ENCODE measurements at regions not wholly inside any gene's neighbourhood (a gene's known extent, or its start where the extent isn't known, plus 50 kb on each side); places are given as distances from the start of the nearest gene placed in this dataset.
A peak's percentile ranks its signal among the peaks of the same experiment; 100 is the strongest.
"Not testable (repeated sequence)": the region's sequence is repeated elsewhere in the genome, so short reads cannot be mapped to it uniquely, and the experiment has no call there.

DNA sequence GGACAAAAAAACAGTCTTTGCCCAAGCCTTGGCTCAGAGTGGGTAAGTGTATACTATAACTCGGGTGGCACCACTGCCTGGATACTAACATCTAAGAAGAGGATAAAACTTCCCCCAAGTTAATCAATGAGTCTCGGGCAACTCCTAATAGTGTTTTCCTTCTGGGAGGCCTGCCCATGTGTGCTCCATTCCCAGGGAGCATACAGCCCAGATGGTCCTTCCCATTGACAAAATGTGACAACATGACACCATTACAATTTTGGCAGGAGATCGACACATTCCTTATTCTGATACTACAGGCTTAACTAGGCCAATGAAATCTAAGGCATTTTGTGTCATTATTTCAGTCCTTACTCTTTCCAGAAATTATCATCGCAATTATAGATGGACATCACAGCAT, 52.7 kb upstream of the CRIM1 start:
- no peak for DNase-seq
- H3K9me3 Mint-ChIP-seq = peaks cover 3% of the 10 kb centered on the region
- H3K36me3 Mint-ChIP-seq (ENCODE audit: insufficient read depth) = no peaks in the 10 kb centered on the region
- H3K4me3 Mint-ChIP-seq = no peak overlapping the region
- no peaks in the 10 kb centered on the region for H3K27me3 Mint-ChIP-seq (ENCODE audit: low read depth)
- ATAC-seq = no peak
- no peaks in the 10 kb centered on the region for H3K4me1 Mint-ChIP-seq (ENCODE audit: low read depth)

DNA sequence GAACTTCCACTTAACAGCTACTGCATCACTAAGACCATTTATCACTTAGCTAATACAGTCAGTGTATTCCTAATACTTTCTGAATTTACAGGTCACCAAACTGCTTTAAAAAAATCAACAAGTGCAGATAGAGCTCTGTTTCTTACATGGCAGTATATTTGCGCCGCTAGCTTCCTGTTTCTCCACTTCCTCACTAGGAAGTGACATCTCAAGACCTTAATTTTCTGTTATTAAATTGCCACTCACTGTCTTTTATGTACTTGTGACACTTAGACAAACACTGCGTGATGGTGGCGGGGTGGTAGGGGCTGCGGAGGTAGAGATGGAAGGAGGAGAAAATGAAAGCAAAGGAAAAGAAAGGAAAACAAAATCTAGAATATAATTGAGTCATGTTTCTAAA, 53.7 kb upstream of the CRIM1 start:
- peaks cover 3% of the 10 kb centered on the region for H3K9me3 Mint-ChIP-seq
- H3K27me3 Mint-ChIP-seq (ENCODE audit: low read depth) = no peaks in the 10 kb centered on the region
- no peak overlapping the region for H3K4me3 Mint-ChIP-seq
- H3K36me3 Mint-ChIP-seq (ENCODE audit: insufficient read depth) = no peaks in the 10 kb centered on the region
- H3K4me1 Mint-ChIP-seq (ENCODE audit: low read depth) = no peaks in the 10 kb centered on the region
- DNase-seq (no peak), ATAC-seq (no peak)

DNA sequence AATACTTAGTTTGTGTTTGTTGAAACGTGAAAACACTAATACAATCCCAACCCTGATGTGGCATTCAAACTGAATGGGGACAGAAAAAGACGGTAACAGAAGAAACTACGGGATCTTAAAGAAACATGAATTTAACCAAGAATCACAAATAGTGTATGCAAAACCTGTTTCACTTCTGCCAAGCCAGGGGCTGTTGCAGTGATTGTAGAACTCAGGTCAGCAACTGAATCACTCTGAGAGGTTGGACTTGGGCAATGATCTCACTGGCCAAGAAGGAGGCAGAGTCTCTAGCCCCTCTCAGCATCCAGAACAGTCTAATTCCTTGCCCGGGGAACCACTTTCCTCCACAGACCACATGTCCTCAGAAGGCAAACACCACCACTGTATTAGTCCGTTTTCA, 54.9 kb upstream of the CRIM1 start:
- Mint-ChIP-seq H3K4me1 (ENCODE audit: low read depth) (no peaks in the 10 kb centered on the region), H3K4me3 (no peak overlapping the region), H3K27me3 (ENCODE audit: low read depth) (no peaks in the 10 kb centered on the region), H3K9me3 (peaks cover 3% of the 10 kb centered on the region), H3K36me3 (ENCODE audit: insufficient read depth) (no peaks in the 10 kb centered on the region)
- no peak for DNase-seq
- no peak for ATAC-seq

DNA sequence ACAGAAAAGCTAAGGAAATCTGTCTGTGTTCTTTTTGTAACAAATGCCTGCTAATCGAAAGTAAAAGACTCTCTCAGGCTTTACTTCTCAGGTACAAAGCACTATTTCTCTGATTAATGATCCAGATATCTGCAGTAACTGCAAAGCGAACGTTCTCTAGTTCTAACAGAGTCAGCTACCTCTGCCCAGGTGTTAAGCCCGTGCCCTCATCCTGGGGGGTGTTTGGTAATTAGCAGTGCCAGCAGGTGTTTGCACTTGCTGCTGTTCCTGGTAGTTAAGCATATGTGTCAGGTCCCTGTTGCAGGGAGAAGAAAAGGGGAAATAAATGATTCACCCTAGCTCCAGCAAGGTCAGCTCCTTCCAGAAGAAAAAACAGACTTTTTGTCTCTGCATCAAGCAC, 58.8 kb upstream of the CRIM1 start:
- Mint-ChIP-seq H3K9me3 (no peaks in the 10 kb centered on the region), H3K27me3 (ENCODE audit: low read depth) (no peaks in the 10 kb centered on the region), H3K4me1 (ENCODE audit: low read depth) (peaks cover 5% of the 10 kb centered on the region), H3K36me3 (ENCODE audit: insufficient read depth) (no peaks in the 10 kb centered on the region), H3K4me3 (no peak overlapping the region)
- DNase-seq = no peak
- ATAC-seq = no peak

DNA sequence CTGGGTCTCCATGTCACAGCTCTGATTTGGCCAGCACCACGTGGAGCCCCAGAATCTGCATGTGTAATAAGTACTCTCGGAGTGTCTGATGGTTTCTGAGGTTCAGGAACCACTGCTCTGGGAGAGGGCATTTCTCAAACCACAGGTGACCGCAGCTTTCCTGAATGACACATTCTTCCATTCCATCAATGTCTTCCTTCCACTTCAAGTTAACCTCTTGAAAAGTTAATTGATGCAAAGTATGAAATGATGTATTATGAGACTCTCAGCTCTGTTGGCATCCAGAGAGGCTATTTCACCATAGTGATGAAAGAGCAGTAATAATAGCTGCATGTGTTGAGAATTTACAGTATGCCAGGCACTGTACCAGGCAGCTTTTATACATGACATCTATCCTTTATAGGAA, 61.3 kb upstream of the CRIM1 start:
- no peaks in the 10 kb centered on the region for H3K36me3 Mint-ChIP-seq (ENCODE audit: insufficient read depth)
- H3K4me1 Mint-ChIP-seq (ENCODE audit: low read depth) = peaks cover 5% of the 10 kb centered on the region
- DNase-seq (no peak), ATAC-seq (peak in 1 of 2 donors; percentile 66)
- H3K4me3 Mint-ChIP-seq = no peak overlapping the region
- H3K27me3 Mint-ChIP-seq (ENCODE audit: low read depth) = no peaks in the 10 kb centered on the region
- no peaks in the 10 kb centered on the region for H3K9me3 Mint-ChIP-seq

DNA sequence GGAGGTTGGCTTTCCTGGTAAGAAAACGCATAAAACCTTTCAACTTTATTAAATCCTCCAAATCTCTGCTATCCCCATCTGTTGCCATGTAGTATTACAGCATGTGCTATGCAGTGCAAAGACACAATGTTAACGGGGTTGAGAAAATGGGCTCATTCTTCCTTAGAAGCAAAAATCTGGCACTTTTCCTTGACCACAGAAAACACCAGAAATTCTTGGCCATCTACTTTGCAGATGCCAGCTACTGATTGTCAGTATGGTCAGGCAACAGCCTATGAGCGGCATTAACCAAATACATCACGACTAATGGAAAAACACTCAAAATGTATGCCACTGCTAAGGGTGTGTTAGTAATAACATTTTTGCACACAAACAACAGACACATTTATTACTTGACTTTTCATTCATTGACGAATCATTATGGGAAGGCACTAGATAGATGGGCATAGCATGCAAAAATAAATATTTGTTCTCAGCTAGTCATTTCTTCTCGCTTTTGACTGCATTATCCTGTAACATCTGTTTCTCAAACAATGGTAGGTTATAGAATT, 65.2 kb upstream of the CRIM1 start:
- Mint-ChIP-seq H3K36me3 (ENCODE audit: insufficient read depth) (no peaks in the 10 kb centered on the region), H3K4me1 (ENCODE audit: low read depth) (peaks cover 19% of the 10 kb centered on the region), H3K27me3 (ENCODE audit: low read depth) (no peaks in the 10 kb centered on the region), H3K4me3 (no peak overlapping the region), H3K9me3 (no peaks in the 10 kb centered on the region)
- DNase-seq = no peak
- ATAC-seq = no peak

DNA sequence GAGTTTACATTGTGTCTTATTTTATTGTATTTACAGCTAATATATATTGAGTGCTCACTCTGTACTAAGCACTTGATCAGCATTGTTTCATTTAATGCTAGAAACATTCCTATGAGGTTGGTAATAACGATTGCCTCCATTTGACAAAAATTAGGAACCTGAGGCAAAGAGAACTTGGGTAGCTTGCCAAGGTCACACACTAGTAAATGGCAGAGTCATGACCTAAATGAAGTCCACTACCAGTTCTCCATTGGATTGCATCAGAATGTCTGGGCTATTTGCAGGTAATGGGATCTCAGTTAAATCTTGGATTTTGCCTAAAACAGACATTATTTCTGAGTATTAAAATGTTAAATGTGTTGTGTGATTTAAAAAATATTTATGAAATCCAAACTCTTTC, 65.8 kb upstream of the CRIM1 start:
- no peaks in the 10 kb centered on the region for H3K9me3 Mint-ChIP-seq
- no peaks in the 10 kb centered on the region for H3K27me3 Mint-ChIP-seq (ENCODE audit: low read depth)
- H3K36me3 Mint-ChIP-seq (ENCODE audit: insufficient read depth) = no peaks in the 10 kb centered on the region
- no peak overlapping the region for H3K4me3 Mint-ChIP-seq
- ATAC-seq (no peak), DNase-seq (no peak)
- peaks cover 19% of the 10 kb centered on the region for H3K4me1 Mint-ChIP-seq (ENCODE audit: low read depth)

DNA sequence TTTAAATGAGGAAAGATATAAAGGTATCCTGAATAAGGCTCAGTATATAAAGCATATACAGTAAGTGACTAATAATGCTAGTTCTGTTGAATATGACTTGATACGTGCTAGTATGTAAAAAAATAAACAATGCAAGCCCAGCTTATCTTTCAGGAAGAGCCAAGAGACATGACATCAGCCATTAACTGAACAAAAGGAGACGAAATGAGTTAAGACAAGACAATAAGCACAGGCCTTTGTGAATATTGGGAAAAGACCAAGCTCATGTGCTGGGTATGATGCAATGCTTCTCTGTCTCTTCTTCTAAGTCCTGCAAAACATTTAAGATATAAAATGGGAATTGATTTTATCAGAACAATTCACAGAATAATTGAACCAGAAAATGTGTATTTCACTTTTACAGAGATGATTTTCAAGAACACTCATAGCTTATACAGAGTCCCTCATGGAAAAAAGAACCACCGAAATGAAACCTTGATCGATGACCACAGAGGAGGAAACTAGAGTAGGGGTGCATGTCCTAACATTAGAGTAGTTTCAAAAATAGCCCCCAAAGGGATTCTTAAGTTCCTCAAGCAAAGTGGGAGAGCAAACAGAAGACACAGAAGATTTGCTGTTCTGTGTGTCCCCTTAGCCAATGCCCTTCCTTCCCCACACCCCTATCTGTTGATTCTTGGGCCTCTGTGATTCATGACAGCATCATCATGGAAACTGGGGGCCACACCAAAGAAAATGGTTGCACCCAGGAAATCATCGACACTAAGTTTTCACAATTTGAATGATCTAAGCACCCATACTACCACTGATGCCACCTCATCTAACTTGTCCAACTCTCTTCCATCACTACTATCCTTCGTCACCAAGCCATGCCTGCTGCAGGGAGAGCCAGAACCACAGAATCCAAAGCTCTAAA, 68.0 kb upstream of the CRIM1 start:
- peaks cover 13% of the 10 kb centered on the region for H3K4me1 Mint-ChIP-seq (ENCODE audit: low read depth)
- peaks cover 8% of the 10 kb centered on the region for H3K9me3 Mint-ChIP-seq
- no peaks in the 10 kb centered on the region for H3K36me3 Mint-ChIP-seq (ENCODE audit: insufficient read depth)
- H3K4me3 Mint-ChIP-seq = no peak overlapping the region
- ATAC-seq (peak; percentile 82 to 89), DNase-seq (no peak)
- no peaks in the 10 kb centered on the region for H3K27me3 Mint-ChIP-seq (ENCODE audit: low read depth)

DNA sequence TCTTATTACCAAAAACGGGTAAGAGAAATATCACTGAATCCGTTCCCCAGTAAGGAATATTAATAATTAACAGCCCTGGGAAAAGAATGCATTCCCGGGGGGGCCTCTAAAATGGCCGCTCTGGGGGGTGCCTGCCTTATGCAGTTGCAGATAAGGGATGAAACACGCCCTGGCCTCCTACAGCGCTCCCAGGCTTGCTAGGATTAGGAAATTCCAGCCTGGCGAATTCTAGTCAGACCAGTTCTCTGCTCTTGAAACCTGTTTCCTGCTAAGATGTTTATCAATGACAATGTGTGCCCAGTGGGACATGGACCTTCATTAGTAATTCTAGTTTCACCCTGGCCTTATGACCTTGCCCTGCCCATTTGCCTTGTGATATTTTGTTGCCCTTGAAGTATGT, 76.1 kb upstream of the CRIM1 start:
- H3K36me3 Mint-ChIP-seq (ENCODE audit: insufficient read depth); ATAC-seq; H3K27me3 Mint-ChIP-seq (ENCODE audit: low read depth); H3K4me1 Mint-ChIP-seq (ENCODE audit: low read depth); H3K4me3 Mint-ChIP-seq; DNase-seq: not testable (repeated sequence)
- peaks cover 22% of the 10 kb centered on the region for H3K9me3 Mint-ChIP-seq

DNA sequence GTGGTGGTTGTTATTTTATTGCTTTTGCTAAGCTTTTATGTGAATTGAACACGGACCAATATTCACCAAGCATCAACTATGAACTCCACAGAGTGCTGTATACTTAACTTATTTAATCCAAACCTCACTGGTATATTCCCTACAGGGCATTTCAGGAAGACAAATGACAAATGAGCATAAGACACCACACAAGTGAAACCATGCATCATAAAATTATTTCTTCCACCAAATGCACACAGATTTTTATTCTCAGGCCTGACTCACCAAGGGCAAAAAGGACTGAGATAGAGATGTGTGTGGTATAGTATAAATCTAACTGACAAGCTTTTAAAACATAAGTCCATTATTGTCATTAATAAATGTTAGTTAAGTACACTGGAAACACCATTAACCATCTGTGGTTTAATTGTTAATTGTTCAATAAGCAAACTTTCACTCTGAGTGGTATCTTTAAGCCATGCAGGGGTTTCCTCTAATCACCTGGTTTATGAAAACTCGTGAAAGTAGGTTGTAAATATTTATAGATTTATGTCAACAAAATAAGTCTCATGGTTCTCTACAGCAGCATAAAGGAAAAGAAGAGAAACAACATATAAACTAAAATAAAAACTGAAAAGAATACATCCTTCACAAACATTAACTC, 77.6 kb upstream of the CRIM1 start:
- Mint-ChIP-seq H3K27me3 (ENCODE audit: low read depth) (no peaks in the 10 kb centered on the region), H3K4me3 (no peak overlapping the region), H3K36me3 (ENCODE audit: insufficient read depth) (peaks cover 3% of the 10 kb centered on the region), H3K9me3 (peaks cover 16% of the 10 kb centered on the region), H3K4me1 (ENCODE audit: low read depth) (peaks cover 2% of the 10 kb centered on the region)
- no peak for DNase-seq
- peak; percentile 22 to 29 for ATAC-seq

DNA sequence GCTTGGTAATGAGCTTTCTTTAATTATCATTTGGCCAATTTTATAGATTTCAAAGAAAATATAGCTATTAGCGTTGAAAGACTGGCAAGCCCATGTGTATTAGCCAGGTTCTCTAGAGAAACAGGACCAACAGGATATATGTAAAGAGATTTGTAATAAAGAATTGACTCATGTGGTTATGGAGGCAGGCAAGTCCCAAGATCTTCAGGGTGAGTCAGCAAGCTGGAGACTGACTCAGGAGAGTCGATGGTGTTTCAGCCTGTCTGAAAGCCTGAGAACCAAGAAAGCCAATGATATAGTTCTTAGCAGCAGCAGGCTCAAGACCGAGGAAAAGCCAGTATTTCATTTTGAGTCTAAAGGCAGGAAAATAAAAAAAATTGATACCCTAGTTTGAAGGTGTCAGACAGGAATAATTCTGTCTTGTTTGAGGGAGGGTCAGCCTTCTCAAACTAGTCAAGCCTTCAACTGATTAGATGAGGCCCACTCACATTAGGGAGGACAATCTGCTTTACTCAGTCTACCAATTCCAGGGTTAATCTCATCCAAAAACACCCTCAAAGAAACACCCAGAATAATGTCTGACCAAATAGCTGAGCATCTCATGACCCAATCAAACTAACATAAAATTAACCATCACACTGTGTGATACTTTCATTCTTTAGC, 78.3 kb upstream of the CRIM1 start:
- Mint-ChIP-seq H3K4me1 (ENCODE audit: low read depth) (peaks cover 2% of the 10 kb centered on the region), H3K4me3 (no peak overlapping the region), H3K36me3 (ENCODE audit: insufficient read depth) (peaks cover 3% of the 10 kb centered on the region), H3K27me3 (ENCODE audit: low read depth) (no peaks in the 10 kb centered on the region), H3K9me3 (peaks cover 15% of the 10 kb centered on the region)
- DNase-seq (no peak), ATAC-seq (peak; percentile 96 to 98)

DNA sequence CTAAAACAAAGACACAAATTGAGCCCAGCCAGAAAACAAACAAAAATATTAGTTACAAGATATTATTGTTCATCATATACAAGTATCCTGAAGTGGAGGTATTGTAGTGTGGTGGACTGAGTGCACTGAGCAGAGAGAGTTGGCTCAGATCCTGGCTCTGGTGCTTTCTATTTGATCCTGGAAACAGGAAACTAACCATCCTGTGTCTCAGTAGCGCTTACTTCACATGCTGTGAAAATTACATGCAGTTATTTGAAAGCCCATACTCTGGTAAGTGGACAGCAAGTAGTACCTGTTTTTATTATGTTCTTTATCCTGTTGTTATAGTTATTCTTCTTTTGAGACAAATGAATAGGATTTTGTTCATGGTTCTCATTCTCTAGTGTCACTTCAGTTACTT, 84.3 kb upstream of the CRIM1 start:
- Mint-ChIP-seq H3K27me3 (ENCODE audit: low read depth) (peaks cover 1% of the 10 kb centered on the region), H3K4me3 (no peak overlapping the region), H3K4me1 (ENCODE audit: low read depth) (peaks cover 10% of the 10 kb centered on the region), H3K9me3 (peaks cover 13% of the 10 kb centered on the region), H3K36me3 (ENCODE audit: insufficient read depth) (no peaks in the 10 kb centered on the region)
- DNase-seq = no peak
- no peak for ATAC-seq

DNA sequence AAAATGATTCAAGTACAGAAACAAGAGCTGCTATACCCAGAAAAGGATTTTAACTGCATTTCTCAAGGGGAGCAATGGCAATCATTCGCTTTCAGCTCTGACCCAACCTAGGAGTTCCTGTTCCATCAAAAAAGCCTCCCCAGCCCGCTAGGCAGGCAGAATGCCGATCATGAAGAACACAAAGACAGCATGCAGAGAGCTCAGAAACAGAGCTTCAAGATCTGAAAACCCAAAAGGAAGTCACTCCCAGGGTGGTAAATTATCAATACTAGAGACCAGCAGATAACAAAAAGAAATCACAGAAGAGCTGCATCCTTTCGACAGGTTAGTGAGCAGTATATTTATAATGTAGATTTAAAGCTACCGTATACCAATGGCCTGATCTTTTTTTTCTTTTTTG, 84.8 kb upstream of the CRIM1 start:
- ATAC-seq = no peak
- no peaks in the 10 kb centered on the region for H3K36me3 Mint-ChIP-seq (ENCODE audit: insufficient read depth)
- no peak for DNase-seq
- peaks cover 10% of the 10 kb centered on the region for H3K4me1 Mint-ChIP-seq (ENCODE audit: low read depth)
- peaks cover 14% of the 10 kb centered on the region for H3K9me3 Mint-ChIP-seq
- no peak overlapping the region for H3K4me3 Mint-ChIP-seq
- peaks cover 1% of the 10 kb centered on the region for H3K27me3 Mint-ChIP-seq (ENCODE audit: low read depth)

DNA sequence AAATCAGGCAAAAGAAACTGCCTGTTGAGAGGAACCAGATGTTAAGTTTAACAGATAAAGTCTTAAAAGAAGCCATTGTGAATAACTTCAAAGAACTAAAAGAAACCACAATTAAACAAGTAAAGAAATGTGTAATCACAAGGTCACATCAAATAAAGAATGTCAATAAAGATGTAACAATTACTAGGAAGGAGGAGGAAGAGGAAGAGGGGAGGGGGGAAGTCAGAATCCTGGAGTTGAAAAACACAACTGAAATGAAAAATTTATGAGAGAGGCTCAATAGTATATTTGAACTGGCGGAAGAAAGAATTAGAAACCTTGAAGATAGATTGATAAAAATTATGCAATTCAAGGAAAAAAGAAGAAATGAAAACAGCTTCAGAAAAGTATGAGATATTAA, 88.4 kb upstream of the CRIM1 start:
- peaks cover 16% of the 10 kb centered on the region for H3K9me3 Mint-ChIP-seq
- no peaks in the 10 kb centered on the region for H3K36me3 Mint-ChIP-seq (ENCODE audit: insufficient read depth)
- DNase-seq (no peak), ATAC-seq (no peak)
- H3K4me3 Mint-ChIP-seq = no peak overlapping the region
- peaks cover 1% of the 10 kb centered on the region for H3K27me3 Mint-ChIP-seq (ENCODE audit: low read depth)
- H3K4me1 Mint-ChIP-seq (ENCODE audit: low read depth) = peaks cover 10% of the 10 kb centered on the region
